Type B pancreatic cell (in vitro differentiated cells): ENCODE measurements at regions not wholly inside any gene's neighbourhood (a gene's known extent, or its start where the extent isn't known, plus 50 kb on each side); places are given as distances from the start of the nearest gene placed in this dataset.

Experiments used
- DNase-seq: peaks from one replicate; pipeline ENCODE4 v3.0.0; 2021; ENCODE audit warnings: mixed read lengths; ENCODE audit not compliant: unreplicated experiment; ENCODE audit errors: extremely low spot score
- H3K27ac Mint-ChIP-seq: 2 replicates; pipeline ENCODE4 v1.8.0; 2021; ENCODE audit warnings: mild to moderate bottlenecking, mixed read lengths
- H3K27me3 Mint-ChIP-seq: 2 replicates; pipeline ENCODE4 v1.8.0; 2021; ENCODE audit warnings: mixed read lengths
- H3K36me3 Mint-ChIP-seq: 2 replicates; pipeline ENCODE4 v1.8.0; 2021; ENCODE audit warnings: mixed read lengths
- H3K4me1 Mint-ChIP-seq: one replicate; pipeline ENCODE4 v1.8.0; 2021; ENCODE audit warnings: mixed read lengths; ENCODE audit not compliant: unreplicated experiment
- H3K4me3 Mint-ChIP-seq: 2 replicates; pipeline ENCODE4 v1.8.0; 2021; ENCODE audit warnings: mild to moderate bottlenecking, mixed read lengths
- H3K9me3 Mint-ChIP-seq: 2 replicates; pipeline ENCODE4 v1.8.0; 2021; ENCODE audit warnings: mixed read lengths
- CTCF ChIP-seq: fragments of 200-600 bp; sonication (generic); conservative IDR thresholded peaks from 2 replicates; pipeline ENCODE4 v1.5.0; 2021; ENCODE audit warnings: antibody characterized with exemption, mild to moderate bottlenecking

- Mint-ChIP-seq H3K9me3 (no peaks in the 10 kb centered on the region), H3K4me1 (no peaks in the 10 kb centered on the region), H3K27me3 (no peaks in the 10 kb centered on the region), H3K4me3 (no peak overlapping the region), H3K27ac (no peak overlapping the region), H3K36me3 (no peaks in the 10 kb centered on the region)
- no peak for TF ChIP-seq CTCF
- no peak for DNase-seq
These were observed 79.3 kb upstream of the SOX4 start for GRCh38 chr6:21514288-21514687.

- Mint-ChIP-seq H3K36me3 (no peaks in the 10 kb centered on the region), H3K27me3 (peaks cover 3% of the 10 kb centered on the region), H3K27ac (no peak overlapping the region)
These were observed 75.2 kb upstream of the SOX4 start for GRCh38 chr6:21518317-21518716.

GRCh38 chr6:21519642-21520041, 73.9 kb upstream of the SOX4 start:
- H3K27ac Mint-ChIP-seq = no peak overlapping the region
- no peak overlapping the region for H3K4me3 Mint-ChIP-seq
- H3K27me3 Mint-ChIP-seq = peaks cover 7% of the 10 kb centered on the region
- no peaks in the 10 kb centered on the region for H3K9me3 Mint-ChIP-seq
- no peak for TF ChIP-seq CTCF
- no peaks in the 10 kb centered on the region for H3K4me1 Mint-ChIP-seq
- no peaks in the 10 kb centered on the region for H3K36me3 Mint-ChIP-seq
- DNase-seq = no peak

More at GRCh38 chr6:21518317-21518716, 75.2 kb upstream of the SOX4 start:
- no peak overlapping the region for H3K4me3 Mint-ChIP-seq
- TF ChIP-seq CTCF = no peak
- H3K4me1 Mint-ChIP-seq = no peaks in the 10 kb centered on the region
- H3K9me3 Mint-ChIP-seq = no peaks in the 10 kb centered on the region
- no peak for DNase-seq

GRCh38 chr6:21521276-21521675, 72.3 kb upstream of the SOX4 start:
- Mint-ChIP-seq H3K9me3 (no peaks in the 10 kb centered on the region), H3K4me3 (no peak overlapping the region), H3K27ac (no peak overlapping the region), H3K4me1 (no peaks in the 10 kb centered on the region), H3K36me3 (no peaks in the 10 kb centered on the region), H3K27me3 (peaks cover 7% of the 10 kb centered on the region)
- no peak for DNase-seq
- TF ChIP-seq CTCF = no peak

- Mint-ChIP-seq H3K27ac (no peak overlapping the region), H3K9me3 (no peaks in the 10 kb centered on the region), H3K36me3 (no peaks in the 10 kb centered on the region), H3K4me1 (no peaks in the 10 kb centered on the region), H3K27me3 (peaks cover 7% of the 10 kb centered on the region), H3K4me3 (no peak overlapping the region)
- no peak for DNase-seq
- TF ChIP-seq CTCF = no peak
These were observed 71.3 kb upstream of the SOX4 start for GRCh38 chr6:21522143-21522747.
